Fibroblast of lung (primary cell): ENCODE measurements at regions not wholly inside any gene's neighbourhood (a gene's known extent, or its start where the extent isn't known, plus 50 kb on each side); places are given as distances from the start of the nearest gene placed in this dataset.

ENCODE experiments used
- CTCF ChIP-seq, 2 donors: IDR thresholded peaks in 1 of 2; conservative IDR thresholded peaks in 1 of 2; 1 replicate in 1 of 2; 2 replicates in 1 of 2; pipeline ENCODE4 v1.5.1; 2011 to 2012; ENCODE audit warnings: low read length in 2 of 2, control low read depth in 1 of 2, inconsistent platforms in 1 of 2, low read depth in 1 of 2, mild to moderate bottlenecking in 1 of 2
- EZH2 ChIP-seq: IDR thresholded peaks from 2 replicates; pipeline ENCODE4 v1.5.1; 2012; ENCODE audit warnings: low read length, control low read depth, mild to moderate bottlenecking; ENCODE audit errors: missing control alignments

GRCh38 chr2:217632043-217632442 lies 370.8 kb downstream of the TNS1 start:
- TF ChIP-seq CTCF (conservative IDR thresholded peaks at IDR 0.05 in 1 of 2, IDR thresholded peaks at IDR 0.05 in 1 of 2; ENCODE audit: low read depth in 1 of 2, low read length in 2 of 2) (no peak), EZH2 (no peak)
